ENCODE measurements at regions not wholly inside any gene's neighbourhood (a gene's known extent, or its start where the extent isn't known, plus 50 kb on each side); places are given as distances from the start of the nearest gene placed in this dataset.

- Histone ChIP-seq H3K4me1 (no peaks in the 10 kb centered on the region), H3K27me3 (no peaks in the 10 kb centered on the region), H3K4me3 (no peak overlapping the region), H3K36me3 (ENCODE audit: low read depth, missing control alignments) (no peaks in the 10 kb centered on the region), H3K27ac (no peak overlapping the region), H3K9me3 (no peaks in the 10 kb centered on the region)
- intact Hi-C loops (cut with DNase I; ENCODE audit: low total_unique reads) = no loop called here
- TF ChIP-seq POLR2A (IDR thresholded peaks at IDR 0.05) = no peak
- no peak for DNase-seq
- 85 to 87% methylated on average over 2 of the region's 2 CpGs for WGBS, 2 donors
These were observed 208.5 kb upstream of the ADGRL2 start for GRCh38 chr1:81592233-81592632.

- TF ChIP-seq POLR2A (IDR thresholded peaks at IDR 0.05) (no peak), CTCF (IDR thresholded peaks at IDR 0.05) (no peak)
- H3K4me3 ChIP-seq = no peak overlapping the region
- DNase-seq = no peak
- WGBS, 2 donors = 78 to 93% methylated on average over 5 of the region's 5 CpGs
- intact Hi-C loops (cut with DNase I; ENCODE audit: low total_unique reads) = no loop called here
- no peaks in the 10 kb centered on the region for H3K36me3 ChIP-seq (ENCODE audit: low read depth, missing control alignments)
- no peaks in the 10 kb centered on the region for H3K9me3 ChIP-seq
- H3K27ac ChIP-seq = no peak overlapping the region
- no peaks in the 10 kb centered on the region for H3K4me1 ChIP-seq
- no peaks in the 10 kb centered on the region for H3K27me3 ChIP-seq
These were observed 210.6 kb upstream of the ADGRL2 start for GRCh38 chr1:81590171-81590570.

- intact Hi-C loops (cut with DNase I; ENCODE audit: low total_unique reads) = no loop called here
These were observed 212.6 kb upstream of the ADGRL2 start for GRCh38 chr1:81588149-81588548.

GRCh38 chr1:81587426-81587825 lies 213.3 kb upstream of the ADGRL2 start:
- no peaks in the 10 kb centered on the region for H3K27me3 ChIP-seq
- no peaks in the 10 kb centered on the region for H3K4me1 ChIP-seq
- DNase-seq = no peak
- WGBS, 2 donors = 39 to 63% methylated on average over 2 of the region's 2 CpGs
- H3K36me3 ChIP-seq (ENCODE audit: low read depth, missing control alignments) = no peaks in the 10 kb centered on the region
- intact Hi-C loops (cut with DNase I; ENCODE audit: low total_unique reads) = no loop called here
- H3K4me3 ChIP-seq = no peak overlapping the region
- H3K9me3 ChIP-seq = no peaks in the 10 kb centered on the region
- no peak overlapping the region for H3K27ac ChIP-seq
- no peak for TF ChIP-seq CTCF (IDR thresholded peaks at IDR 0.05)
- TF ChIP-seq POLR2A (IDR thresholded peaks at IDR 0.05) = no peak

More at GRCh38 chr1:81588149-81588548, 212.6 kb upstream of the ADGRL2 start:
- H3K4me1 ChIP-seq = no peaks in the 10 kb centered on the region
- TF ChIP-seq POLR2A (IDR thresholded peaks at IDR 0.05) (no peak), CTCF (IDR thresholded peaks at IDR 0.05) (no peak)
- H3K4me3 ChIP-seq = no peak overlapping the region
- no peak for DNase-seq
- no peaks in the 10 kb centered on the region for H3K27me3 ChIP-seq
- H3K27ac ChIP-seq = no peak overlapping the region
- H3K36me3 ChIP-seq (ENCODE audit: low read depth, missing control alignments) = no peaks in the 10 kb centered on the region
- H3K9me3 ChIP-seq = no peaks in the 10 kb centered on the region
- WGBS, 2 donors = 80 to 82% methylated on average over 3 of the region's 3 CpGs

GRCh38 chr1:81585371-81585770 lies 215.4 kb upstream of the ADGRL2 start:
- intact Hi-C loops (cut with DNase I; ENCODE audit: low total_unique reads) = no loop called here
- no peaks in the 10 kb centered on the region for H3K27me3 ChIP-seq
- 79 to 87% methylated on average over 2 of the region's 2 CpGs for WGBS, 2 donors
- no peak for DNase-seq
- no peaks in the 10 kb centered on the region for H3K9me3 ChIP-seq
- H3K36me3 ChIP-seq (ENCODE audit: low read depth, missing control alignments) = no peaks in the 10 kb centered on the region
- H3K27ac ChIP-seq = no peak overlapping the region
- H3K4me1 ChIP-seq = no peaks in the 10 kb centered on the region
- no peak overlapping the region for H3K4me3 ChIP-seq
- TF ChIP-seq CTCF (IDR thresholded peaks at IDR 0.05) (no peak), POLR2A (IDR thresholded peaks at IDR 0.05) (no peak)
